ES-I3 (cell line): ENCODE measurements at regions not wholly inside any gene's neighbourhood (a gene's known extent, or its start where the extent isn't known, plus 50 kb on each side); places are given as distances from the start of the nearest gene placed in this dataset.

Experiments
- H3K36me3 ChIP-seq: 2 replicates; pipeline ENCODE4 v1.6.1; 2013; ENCODE audit warnings: mild to moderate bottlenecking, low read length, control low read depth, moderate library complexity; ENCODE audit not compliant: insufficient read depth
- H3K4me1 ChIP-seq: 2 replicates; pipeline ENCODE4 v1.6.1; 2013; ENCODE audit warnings: mild to moderate bottlenecking, control low read depth, low read length; ENCODE audit not compliant: insufficient read depth
- H3K9ac ChIP-seq: 2 replicates; pipeline ENCODE4 v1.6.1; 2013; ENCODE audit warnings: low read depth, mild to moderate bottlenecking, low read length, moderate library complexity
- H3K9me3 ChIP-seq: 2 replicates; pipeline ENCODE4 v1.6.1; 2013; ENCODE audit warnings: mild to moderate bottlenecking, low read length, moderate library complexity; ENCODE audit not compliant: control insufficient read depth, insufficient read depth

- peaks cover 4% of the 10 kb centered on the region; the same call in 1 of the 2 replicates for H3K4me1 ChIP-seq
These were observed 145.6 kb upstream of the GYPC start for GRCh38 chr2:126510356-126510755.

GRCh38 chr2:126510960-126511359, 145.0 kb upstream of the GYPC start:
- Histone ChIP-seq H3K9ac (no peak overlapping the region), H3K4me1 (peaks cover 4% of the 10 kb centered on the region; the same call in 1 of the 2 replicates), H3K9me3 (no peaks in the 10 kb centered on the region), H3K36me3 (no peaks in the 10 kb centered on the region)

More at GRCh38 chr2:126510356-126510755, 145.6 kb upstream of the GYPC start:
- Histone ChIP-seq H3K9me3 (no peaks in the 10 kb centered on the region), H3K9ac (no peak overlapping the region), H3K36me3 (no peaks in the 10 kb centered on the region)

- Histone ChIP-seq H3K4me1 (peaks cover 4% of the 10 kb centered on the region; the same call in 1 of the 2 replicates), H3K9me3 (no peaks in the 10 kb centered on the region), H3K36me3 (no peaks in the 10 kb centered on the region), H3K9ac (no peak overlapping the region)
These were observed 143.9 kb upstream of the GYPC start for GRCh38 chr2:126512026-126512425.

GRCh38 chr2:126513033-126513432, 142.9 kb upstream of the GYPC start:
- Histone ChIP-seq H3K9me3 (no peaks in the 10 kb centered on the region), H3K36me3 (no peaks in the 10 kb centered on the region), H3K9ac (no peak overlapping the region), H3K4me1 (peaks cover 4% of the 10 kb centered on the region; the same call in 1 of the 2 replicates)

GRCh38 chr2:126515471-126515870, 140.5 kb upstream of the GYPC start:
- Histone ChIP-seq H3K9ac (no peak overlapping the region), H3K9me3 (no peaks in the 10 kb centered on the region), H3K36me3 (no peaks in the 10 kb centered on the region), H3K4me1 (peaks cover 4% of the 10 kb centered on the region; the same call in 1 of the 2 replicates)

GRCh38 chr2:126518196-126518595, 137.8 kb upstream of the GYPC start:
- Histone ChIP-seq H3K4me1 (no peaks in the 10 kb centered on the region), H3K36me3 (no peaks in the 10 kb centered on the region), H3K9ac (no peak overlapping the region), H3K9me3 (no peaks in the 10 kb centered on the region)

GRCh38 chr2:126527836-126528490, 128.0 kb upstream of the GYPC start:
- H3K36me3 ChIP-seq, result no peaks in the 10 kb centered on the region
- H3K9me3 ChIP-seq, result no peaks in the 10 kb centered on the region
- no peaks in the 10 kb centered on the region for H3K4me1 ChIP-seq
- H3K9ac ChIP-seq, result no peak overlapping the region

GRCh38 chr2:126531029-126531428, 124.9 kb upstream of the GYPC start:
- Histone ChIP-seq H3K4me1 (no peaks in the 10 kb centered on the region), H3K36me3 (no peaks in the 10 kb centered on the region), H3K9me3 (no peaks in the 10 kb centered on the region), H3K9ac (no peak overlapping the region)

GRCh38 chr2:126534478-126534877, 121.5 kb upstream of the GYPC start:
- H3K4me1 ChIP-seq, result no peaks in the 10 kb centered on the region
- no peaks in the 10 kb centered on the region for H3K9me3 ChIP-seq
- no peak overlapping the region for H3K9ac ChIP-seq
- no peaks in the 10 kb centered on the region for H3K36me3 ChIP-seq

GRCh38 chr2:126535408-126535807, 120.5 kb upstream of the GYPC start:
- Histone ChIP-seq H3K9me3 (no peaks in the 10 kb centered on the region), H3K9ac (no peak overlapping the region), H3K36me3 (no peaks in the 10 kb centered on the region), H3K4me1 (no peaks in the 10 kb centered on the region)

- Histone ChIP-seq H3K9me3 (no peaks in the 10 kb centered on the region), H3K36me3 (no peaks in the 10 kb centered on the region), H3K4me1 (no peaks in the 10 kb centered on the region), H3K9ac (no peak overlapping the region)
These were observed 119.3 kb upstream of the GYPC start for GRCh38 chr2:126536605-126537200.

GRCh38 chr2:126539101-126539500, 116.9 kb upstream of the GYPC start:
- no peak overlapping the region for H3K9ac ChIP-seq
- H3K36me3 ChIP-seq, result no peaks in the 10 kb centered on the region
- H3K4me1 ChIP-seq, result no peaks in the 10 kb centered on the region
- H3K9me3 ChIP-seq, result no peaks in the 10 kb centered on the region; the same call in 1 of the 2 replicates

GRCh38 chr2:126542247-126542646, 113.7 kb upstream of the GYPC start:
- H3K4me1 ChIP-seq, result no peaks in the 10 kb centered on the region
- no peaks in the 10 kb centered on the region; the same call in 1 of the 2 replicates for H3K9me3 ChIP-seq
- H3K9ac ChIP-seq, result no peak overlapping the region
- no peaks in the 10 kb centered on the region for H3K36me3 ChIP-seq

- no peaks in the 10 kb centered on the region; the same call in 1 of the 2 replicates for H3K9me3 ChIP-seq
- no peak overlapping the region for H3K9ac ChIP-seq
- H3K4me1 ChIP-seq, result no peaks in the 10 kb centered on the region
- no peaks in the 10 kb centered on the region for H3K36me3 ChIP-seq
These were observed 112.9 kb upstream of the GYPC start for GRCh38 chr2:126543081-126543480.

- Histone ChIP-seq H3K4me1 (no peaks in the 10 kb centered on the region), H3K36me3 (no peaks in the 10 kb centered on the region), H3K9me3 (no peaks in the 10 kb centered on the region), H3K9ac (no peak overlapping the region)
These were observed 97.9 kb upstream of the GYPC start for GRCh38 chr2:126558029-126558428.
